Esophagus squamous epithelium (tissue), 5 donors: ENCODE measurements at regions not wholly inside any gene's neighbourhood (a gene's known extent, or its start where the extent isn't known, plus 50 kb on each side); places are given as distances from the start of the nearest gene placed in this dataset.

ENCODE experiments used
- DNase-seq: peaks from one replicate; lab custom pipeline; 2025; lab: John Stamatoyannopoulos, UW
- H3K27ac ChIP-seq, 4 donors: fragments of 200-600 bp; sonication (generic); one replicate each; pipeline ENCODE4 v1.5.1; 2016 to 2019; ENCODE audit warnings: mild to moderate bottlenecking in 1 of 4
- H3K27me3 ChIP-seq, 4 donors: fragments of 200-600 bp; sonication (generic); 1 replicate in 3 of 4; 2 replicates in 1 of 4; pipeline versions ENCODE4 v1.5.1 to v1.6.0; 2017 to 2021; ENCODE audit warnings: antibody characterized with exemption in 1 of 4
- H3K36me3 ChIP-seq, 3 donors: fragments of 200-600 bp; sonication (generic); one replicate each; pipeline ENCODE4 v1.5.1; 2016 to 2019
- H3K4me1 ChIP-seq, 3 donors: fragments of 200-600 bp; sonication (generic); one replicate each; pipeline ENCODE4 v1.5.1; 2017 to 2019
- H3K4me3 ChIP-seq, 4 donors: fragments of 200-600 bp; sonication (generic); 1 replicate in 3 of 4; 2 replicates in 1 of 4; pipeline ENCODE4 v1.5.1; 2016 to 2019; ENCODE audit warnings: mild to moderate bottlenecking in 2 of 4, moderate library complexity in 1 of 4
- H3K9me3 ChIP-seq, 3 donors: fragments of 200-600 bp; sonication (generic); one replicate each; pipeline ENCODE4 v1.5.1; 2016 to 2019
- POLR2A ChIP-seq, 4 donors: fragments of 450-650 bp; IDR thresholded peaks; one replicate each; pipeline ENCODE4 v1.6.1; 2017; ENCODE audit warnings: antibody characterized with exemption in 4 of 4, mild to moderate bottlenecking in 4 of 4, moderate library complexity in 3 of 4
- WGBS, 2 donors: methylation state at CpG; one replicate each; pipeline ENCODE4 v1.1.5; 2018; 5-methylcytosine and 5-hydroxymethylcytosine counted together
- intact Hi-C: fragments of 100-400 bp; cut with DNase I; formaldehyde crosslinking; loops from one replicate; pipeline ENCODE4 v1.15.0; 2022
- TF ChIP-seq, protein P1 (sequence below), 6 experiments: fragments of 450-650 bp in 4 of 6; fragments of 200-600 bp in 2 of 6; sonication (generic) in 2 of 6; IDR thresholded peaks; one replicate each; pipeline ENCODE4 v1.5.1; 2016 to 2019; ENCODE audit warnings: antibody characterized with exemption in 6 of 6, mild to moderate bottlenecking in 4 of 6, moderate library complexity in 4 of 6
- donor health status: DM: yes; HTN: yes; CAD: no.

DNA sequence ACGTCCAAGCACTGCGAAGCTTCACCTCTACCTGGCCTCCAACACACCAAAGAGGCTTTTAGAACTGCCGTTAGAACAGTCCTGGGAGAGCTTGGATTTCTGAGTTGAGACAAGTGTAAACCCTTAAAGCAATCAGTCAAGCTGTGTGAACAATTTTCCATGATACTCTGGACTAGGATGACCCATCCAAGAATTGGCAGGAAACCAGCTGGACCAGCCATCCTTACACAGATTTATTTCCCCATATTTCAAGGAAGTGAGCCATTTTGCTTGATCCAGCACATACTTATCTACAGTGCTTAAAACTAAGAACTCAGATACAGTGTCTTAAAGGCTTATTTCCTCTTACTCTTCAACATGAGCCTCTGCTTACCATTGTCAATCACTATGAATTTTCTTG lies 340.7 kb upstream of the HS3ST1 start:
- Histone ChIP-seq H3K36me3 (no peaks in the 10 kb centered on the region), H3K4me3 (no peak overlapping the region), H3K4me1 (no peaks in the 10 kb centered on the region), H3K27me3 (no peaks in the 10 kb centered on the region), H3K9me3 (no peaks in the 10 kb centered on the region), H3K27ac (no peak overlapping the region)
- 55 to 74% methylated on average over 3 of the region's 3 CpGs for WGBS, 2 donors
- no peak for DNase-seq
- intact Hi-C loops = no loop called here
- TF ChIP-seq POLR2A (IDR thresholded peaks at IDR 0.05) = no peak
- TF ChIP-seq, protein P1, sequence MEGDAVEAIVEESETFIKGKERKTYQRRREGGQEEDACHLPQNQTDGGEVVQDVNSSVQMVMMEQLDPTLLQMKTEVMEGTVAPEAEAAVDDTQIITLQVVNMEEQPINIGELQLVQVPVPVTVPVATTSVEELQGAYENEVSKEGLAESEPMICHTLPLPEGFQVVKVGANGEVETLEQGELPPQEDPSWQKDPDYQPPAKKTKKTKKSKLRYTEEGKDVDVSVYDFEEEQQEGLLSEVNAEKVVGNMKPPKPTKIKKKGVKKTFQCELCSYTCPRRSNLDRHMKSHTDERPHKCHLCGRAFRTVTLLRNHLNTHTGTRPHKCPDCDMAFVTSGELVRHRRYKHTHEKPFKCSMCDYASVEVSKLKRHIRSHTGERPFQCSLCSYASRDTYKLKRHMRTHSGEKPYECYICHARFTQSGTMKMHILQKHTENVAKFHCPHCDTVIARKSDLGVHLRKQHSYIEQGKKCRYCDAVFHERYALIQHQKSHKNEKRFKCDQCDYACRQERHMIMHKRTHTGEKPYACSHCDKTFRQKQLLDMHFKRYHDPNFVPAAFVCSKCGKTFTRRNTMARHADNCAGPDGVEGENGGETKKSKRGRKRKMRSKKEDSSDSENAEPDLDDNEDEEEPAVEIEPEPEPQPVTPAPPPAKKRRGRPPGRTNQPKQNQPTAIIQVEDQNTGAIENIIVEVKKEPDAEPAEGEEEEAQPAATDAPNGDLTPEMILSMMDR (IDR thresholded peaks at IDR 0.05) = no peak

DNA sequence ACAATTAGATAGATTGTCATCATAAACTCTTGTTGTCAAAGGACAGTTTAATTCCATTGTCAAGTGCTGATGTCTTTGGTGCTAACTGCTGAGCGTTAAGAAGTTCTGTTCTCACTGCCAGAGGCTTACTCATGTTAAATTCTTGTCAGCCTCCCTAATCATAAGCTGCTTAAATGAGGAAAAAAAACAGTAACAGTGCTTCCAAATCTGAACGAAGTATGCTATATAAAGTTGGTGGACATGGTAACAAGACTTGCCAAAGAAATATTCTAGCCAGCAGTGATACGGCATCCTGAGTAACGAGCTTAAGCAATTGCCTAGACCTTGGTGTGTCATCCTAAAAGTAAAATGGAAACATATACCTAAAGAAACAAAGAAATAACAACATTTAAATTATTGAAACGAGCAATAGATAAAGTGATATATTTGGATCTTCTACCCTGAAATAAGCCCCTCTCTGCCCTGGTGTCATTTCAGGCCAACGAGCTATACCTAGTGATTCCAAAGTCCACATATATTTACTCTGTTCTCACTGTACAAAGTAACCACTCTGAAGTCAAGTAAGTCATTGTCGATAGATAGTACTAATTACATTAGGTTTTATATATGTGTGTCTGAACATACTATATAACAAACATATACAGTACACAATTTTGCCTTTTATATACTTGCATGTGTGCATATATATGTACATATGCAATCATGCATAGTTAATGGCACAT lies 339.7 kb upstream of the HS3ST1 start:
- no peak for DNase-seq
- no peaks in the 10 kb centered on the region for H3K4me1 ChIP-seq
- 69 to 75% methylated on average over 7 of the region's 7 CpGs for WGBS, 2 donors
- H3K4me3 ChIP-seq = no peak overlapping the region
- no peaks in the 10 kb centered on the region for H3K27me3 ChIP-seq
- intact Hi-C loops = no loop called here
- no peak overlapping the region for H3K27ac ChIP-seq
- no peaks in the 10 kb centered on the region for H3K36me3 ChIP-seq
- no peak for TF ChIP-seq POLR2A (IDR thresholded peaks at IDR 0.05)
- TF ChIP-seq, protein P1 (IDR thresholded peaks at IDR 0.05) = no peak
- no peaks in the 10 kb centered on the region for H3K9me3 ChIP-seq

DNA sequence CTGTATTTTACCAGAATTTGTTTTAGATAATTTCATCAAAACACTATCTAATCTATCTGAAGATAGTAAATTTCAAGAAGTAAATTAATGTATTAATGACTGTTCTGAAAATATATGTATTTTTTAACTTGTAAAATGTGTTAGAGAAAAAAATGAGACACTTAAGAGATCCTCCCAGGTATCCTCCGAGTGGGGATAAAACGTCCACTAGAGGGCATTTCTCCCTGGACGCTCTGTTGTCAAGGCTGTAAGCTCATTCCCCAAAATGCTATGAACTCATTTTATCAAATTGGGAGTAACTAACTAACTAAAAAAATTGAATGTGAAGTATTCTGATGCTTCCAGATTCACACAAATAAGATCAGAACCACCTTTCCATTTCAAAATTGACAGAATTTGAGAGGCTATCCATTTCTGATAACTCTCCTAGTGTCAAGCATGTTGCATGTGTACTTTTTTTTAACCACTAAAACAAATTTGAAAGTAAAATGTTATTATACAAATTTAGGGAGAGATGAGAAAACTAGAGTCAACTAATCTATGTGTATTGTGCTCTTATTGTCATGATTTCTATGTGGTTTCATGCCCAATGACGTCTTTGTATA lies 337.3 kb upstream of the HS3ST1 start:
- Histone ChIP-seq H3K4me1 (no peaks in the 10 kb centered on the region), H3K27ac (no peak overlapping the region), H3K4me3 (no peak overlapping the region), H3K9me3 (no peaks in the 10 kb centered on the region), H3K27me3 (no peaks in the 10 kb centered on the region), H3K36me3 (no peaks in the 10 kb centered on the region)
- TF ChIP-seq, protein P1 (IDR thresholded peaks at IDR 0.05) = peak in 5 of 6 experiments; percentile 32 to 65 (median 48)
- no peak for TF ChIP-seq POLR2A (IDR thresholded peaks at IDR 0.05)
- WGBS, 2 donors = 26 to 34% methylated on average over 4 of the region's 4 CpGs
- no peak for DNase-seq
- intact Hi-C loops = no loop called here

DNA sequence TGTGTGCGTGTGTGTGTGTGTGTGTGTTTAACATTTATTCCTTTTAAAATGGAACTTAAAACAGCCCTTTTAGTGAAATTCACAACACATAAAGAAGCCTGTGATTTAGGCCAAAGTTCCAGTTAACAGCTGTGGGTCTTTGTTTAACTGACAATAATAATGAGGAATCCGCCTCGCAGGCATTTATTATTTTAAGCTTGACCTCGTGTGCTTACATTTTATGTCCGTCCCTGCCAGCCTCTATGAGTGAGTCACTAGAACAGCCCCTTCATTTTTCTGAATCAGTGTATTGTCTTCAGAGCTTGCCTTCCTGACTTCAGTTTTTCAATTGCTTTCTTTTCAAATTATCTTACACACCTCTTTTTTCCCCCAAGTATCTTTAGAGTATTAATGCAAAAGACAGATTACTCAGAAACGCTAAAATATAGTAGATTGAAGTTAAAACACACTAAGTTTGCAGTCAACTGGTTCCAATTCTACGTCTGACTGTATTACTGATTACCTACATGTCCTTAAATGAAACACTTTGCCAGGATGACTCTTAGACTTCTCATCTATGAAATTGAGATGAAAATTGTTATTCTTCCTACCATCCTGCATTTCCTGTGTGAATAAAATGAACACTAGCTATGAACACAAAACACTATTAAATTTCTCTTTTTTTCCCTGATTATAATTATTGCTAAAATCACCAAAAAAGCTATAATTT lies 319.6 kb upstream of the HS3ST1 start:
- Histone ChIP-seq H3K4me1 (peaks cover 0 to 15% (median 0%) of the 10 kb centered on the region in 3 donors), H3K4me3 (no peak overlapping the region), H3K9me3 (no peaks in the 10 kb centered on the region), H3K27ac (peak overlapping the region in 1 of 4 donors; percentile 22), H3K27me3 (no peaks in the 10 kb centered on the region), H3K36me3 (no peaks in the 10 kb centered on the region)
- 21 to 22% methylated on average over 7 of the region's 7 CpGs for WGBS, 2 donors
- TF ChIP-seq, protein P1 (IDR thresholded peaks at IDR 0.05) = no peak
- TF ChIP-seq POLR2A (IDR thresholded peaks at IDR 0.05) = no peak
- intact Hi-C loops = no loop called here
- no peak for DNase-seq

DNA sequence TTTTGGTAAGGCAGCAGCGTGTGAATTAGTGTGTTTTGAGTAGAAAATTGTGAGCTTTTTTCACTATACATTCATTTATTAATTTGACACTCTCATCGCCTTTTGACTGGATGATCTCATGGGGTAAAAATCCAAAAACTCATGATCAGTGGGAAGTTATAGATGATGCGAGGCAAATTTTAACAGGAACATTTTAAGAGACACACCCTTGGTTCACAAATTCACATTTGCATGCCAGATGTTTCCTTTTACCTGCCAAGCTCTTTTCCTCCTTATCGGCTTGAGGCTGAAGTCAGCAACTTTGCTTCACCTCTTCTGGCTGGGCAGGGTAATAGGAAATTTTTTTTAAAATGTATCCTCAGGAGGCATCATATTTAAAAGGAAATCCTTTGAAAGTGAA lies 318.0 kb upstream of the HS3ST1 start:
- H3K4me3 ChIP-seq = no peak overlapping the region
- DNase-seq = no peak
- intact Hi-C loops = no loop called here
- H3K27me3 ChIP-seq = no peaks in the 10 kb centered on the region
- TF ChIP-seq, protein P1 (IDR thresholded peaks at IDR 0.05) = no peak
- no peak for TF ChIP-seq POLR2A (IDR thresholded peaks at IDR 0.05)
- 32 to 37% methylated on average over 4 of the region's 4 CpGs for WGBS, 2 donors
- peaks cover 0 to 15% (median 0%) of the 10 kb centered on the region in 3 donors for H3K4me1 ChIP-seq
- H3K27ac ChIP-seq = no peak overlapping the region
- no peaks in the 10 kb centered on the region for H3K36me3 ChIP-seq
- no peaks in the 10 kb centered on the region for H3K9me3 ChIP-seq
